ENCODE measurements at regions not wholly inside any gene's neighbourhood (a gene's known extent, or its start where the extent isn't known, plus 50 kb on each side); places are given as distances from the start of the nearest gene placed in this dataset.

DNA sequence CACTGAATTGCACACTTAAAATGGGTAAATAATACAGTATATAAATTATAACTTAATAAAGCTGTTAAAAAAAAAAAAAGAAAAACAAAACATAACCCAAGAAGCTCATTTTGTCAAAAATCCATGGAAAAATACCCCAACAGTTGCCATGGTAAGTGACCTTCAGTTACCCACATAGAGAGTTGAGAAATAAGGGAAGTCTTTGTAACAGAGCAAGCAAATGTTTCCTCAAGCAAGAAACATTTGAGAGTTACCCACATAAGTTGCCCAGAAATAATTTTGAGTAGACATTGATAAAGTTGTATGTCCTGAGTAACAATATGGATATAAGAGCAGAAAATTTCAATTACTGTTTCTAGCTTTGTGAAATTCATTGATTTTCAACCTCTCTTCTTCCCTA, 227.4 kb downstream of the CCDC59 start:
- Histone ChIP-seq H3K79me2 (ENCODE audit: control insufficient read depth, insufficient read depth, low read length) (no peaks in the 10 kb centered on the region), H3K9me3 (ENCODE audit: control extremely low read depth in 1 of 3, control insufficient read depth in 2 of 3, insufficient read depth in 1 of 3, low read length in 2 of 3) (peaks cover 0 to 7% (median 0%) of the 10 kb centered on the region in 3 donors), H3K36me3 (replicated peaks in 1 of 2; ENCODE audit: control extremely low read depth in 1 of 2, control insufficient read depth in 1 of 2, extremely low read depth in 1 of 2, insufficient read depth in 2 of 2, low read length in 1 of 2) (no peaks in the 10 kb centered on the region), H2AFZ (ENCODE audit: insufficient read depth, low read depth, low read length, poor library complexity, severe bottlenecking) (no peak overlapping the region), H3K27ac (ENCODE audit: low read length in 2 of 2) (no peak overlapping the region), H3K4me3 (ENCODE audit: control extremely low read depth in 1 of 5, extremely low read depth in 1 of 5, insufficient read depth in 1 of 5, low read depth in 2 of 5, low read length in 4 of 5) (no peak overlapping the region), H3K27me3 (replicated peaks in 1 of 4; ENCODE audit: control extremely low read depth in 1 of 4, control insufficient read depth in 3 of 4, insufficient read depth in 4 of 4, low read length in 3 of 4) (no peaks in the 10 kb centered on the region), H3K4me1 (ENCODE audit: control insufficient read depth in 2 of 2, insufficient read depth in 2 of 2, low read length in 2 of 2) (no peaks in the 10 kb centered on the region), H3K4me2 (replicated peaks; ENCODE audit: low read depth, low read length, poor library complexity, severe bottlenecking) (no peak overlapping the region), H4K20me1 (ENCODE audit: control insufficient read depth, insufficient read depth, low read length, poor library complexity, severe bottlenecking) (no peaks in the 10 kb centered on the region), H3K9ac (ENCODE audit: low read length) (no peak overlapping the region)
- TF ChIP-seq, protein P1, sequence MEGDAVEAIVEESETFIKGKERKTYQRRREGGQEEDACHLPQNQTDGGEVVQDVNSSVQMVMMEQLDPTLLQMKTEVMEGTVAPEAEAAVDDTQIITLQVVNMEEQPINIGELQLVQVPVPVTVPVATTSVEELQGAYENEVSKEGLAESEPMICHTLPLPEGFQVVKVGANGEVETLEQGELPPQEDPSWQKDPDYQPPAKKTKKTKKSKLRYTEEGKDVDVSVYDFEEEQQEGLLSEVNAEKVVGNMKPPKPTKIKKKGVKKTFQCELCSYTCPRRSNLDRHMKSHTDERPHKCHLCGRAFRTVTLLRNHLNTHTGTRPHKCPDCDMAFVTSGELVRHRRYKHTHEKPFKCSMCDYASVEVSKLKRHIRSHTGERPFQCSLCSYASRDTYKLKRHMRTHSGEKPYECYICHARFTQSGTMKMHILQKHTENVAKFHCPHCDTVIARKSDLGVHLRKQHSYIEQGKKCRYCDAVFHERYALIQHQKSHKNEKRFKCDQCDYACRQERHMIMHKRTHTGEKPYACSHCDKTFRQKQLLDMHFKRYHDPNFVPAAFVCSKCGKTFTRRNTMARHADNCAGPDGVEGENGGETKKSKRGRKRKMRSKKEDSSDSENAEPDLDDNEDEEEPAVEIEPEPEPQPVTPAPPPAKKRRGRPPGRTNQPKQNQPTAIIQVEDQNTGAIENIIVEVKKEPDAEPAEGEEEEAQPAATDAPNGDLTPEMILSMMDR (IDR thresholded peaks at IDR 0.05): no peak
- TF ChIP-seq EZH2 (IDR thresholded peaks at IDR 0.05; ENCODE audit: borderline replicate concordance, insufficient read depth, low read depth, low read length, poor library complexity, severe bottlenecking): no peak
- ChIA-PET CTCF (no interaction called here), POLR2A (no interaction called here)
- H3K27me3 Mint-ChIP-seq: no peaks in the 10 kb centered on the region
- no peak for DNase-seq
- H3K9me3 Mint-ChIP-seq (ENCODE audit: insufficient read depth): no peaks in the 10 kb centered on the region
- no peak overlapping the region for H3K4me3 Mint-ChIP-seq
- ATAC-seq (ENCODE audit: low read depth): no peak
- H3K27ac Mint-ChIP-seq: no peak overlapping the region
- intact Hi-C loops (cut with micrococcal nuclease): no loop called here
- no peaks in the 10 kb centered on the region for H3K4me1 Mint-ChIP-seq

GRCh38 chr12:82124711-82125380, 233.3 kb downstream of the CCDC59 start:
- ATAC-seq (ENCODE audit: low read depth) (no peak), DNase-seq (no peak)
- Mint-ChIP-seq H3K4me3 (no peak overlapping the region), H3K27me3 (no peaks in the 10 kb centered on the region), H3K4me1 (no peaks in the 10 kb centered on the region), H3K27ac (no peak overlapping the region), H3K9me3 (ENCODE audit: insufficient read depth) (no peaks in the 10 kb centered on the region)
- ChIA-PET POLR2A (no interaction called here), CTCF (no interaction called here)
- H4K20me1 ChIP-seq (ENCODE audit: control insufficient read depth, insufficient read depth, low read length, poor library complexity, severe bottlenecking): no peaks in the 10 kb centered on the region
- no peak overlapping the region for H2AFZ ChIP-seq (ENCODE audit: insufficient read depth, low read depth, low read length, poor library complexity, severe bottlenecking)
- TF ChIP-seq EZH2 (IDR thresholded peaks at IDR 0.05; ENCODE audit: borderline replicate concordance, insufficient read depth, low read depth, low read length, poor library complexity, severe bottlenecking): no peak
- TF ChIP-seq, protein P1 (IDR thresholded peaks at IDR 0.05): no peak
- H3K27me3 ChIP-seq (replicated peaks in 1 of 4; ENCODE audit: control extremely low read depth in 1 of 4, control insufficient read depth in 3 of 4, insufficient read depth in 4 of 4, low read length in 3 of 4): no peaks in the 10 kb centered on the region
- no peak overlapping the region for H3K27ac ChIP-seq (ENCODE audit: low read length in 2 of 2)
- peaks cover 0 to 12% (median 0%) of the 10 kb centered on the region in 3 donors for H3K9me3 ChIP-seq (ENCODE audit: control extremely low read depth in 1 of 3, control insufficient read depth in 2 of 3, insufficient read depth in 1 of 3, low read length in 2 of 3)
- H3K4me2 ChIP-seq (replicated peaks; ENCODE audit: low read depth, low read length, poor library complexity, severe bottlenecking): no peak overlapping the region
- H3K4me3 ChIP-seq (ENCODE audit: control extremely low read depth in 1 of 5, extremely low read depth in 1 of 5, insufficient read depth in 1 of 5, low read depth in 2 of 5, low read length in 4 of 5): no peak overlapping the region
- H3K36me3 ChIP-seq (replicated peaks in 1 of 2; ENCODE audit: control extremely low read depth in 1 of 2, control insufficient read depth in 1 of 2, extremely low read depth in 1 of 2, insufficient read depth in 2 of 2, low read length in 1 of 2): no peaks in the 10 kb centered on the region
- no peaks in the 10 kb centered on the region for H3K79me2 ChIP-seq (ENCODE audit: control insufficient read depth, insufficient read depth, low read length)
- intact Hi-C loops (cut with micrococcal nuclease): no loop called here
- WGBS (ENCODE audit: insufficient coverage): 86% methylated on average over 1 of the region's 2 CpGs
- no peak overlapping the region for H3K9ac ChIP-seq (ENCODE audit: low read length)
- H3K4me1 ChIP-seq (ENCODE audit: control insufficient read depth in 2 of 2, insufficient read depth in 2 of 2, low read length in 2 of 2): no peaks in the 10 kb centered on the region
